ENCODE measurements at regions not wholly inside any gene's neighbourhood (a gene's known extent, or its start where the extent isn't known, plus 50 kb on each side); places are given as distances from the start of the nearest gene placed in this dataset.

- Histone ChIP-seq H3K27ac (ENCODE audit: insufficient read depth, low read length) (no peak overlapping the region), H2AFZ (ENCODE audit: low read length) (no peak overlapping the region), H3K9me3 (ENCODE audit: control insufficient read depth, insufficient read depth, low read depth, low read length) (no peaks in the 10 kb centered on the region), H3K4me3 (replicated peaks in 1 of 4; ENCODE audit: control extremely low read depth in 1 of 4, insufficient read depth in 1 of 4, low read depth in 3 of 4, low read length in 4 of 4) (no peak overlapping the region), H3K4me2 (ENCODE audit: extremely low read depth, insufficient read depth, low read length) (no peak overlapping the region), H3K9ac (ENCODE audit: insufficient read depth, low read length) (no peak overlapping the region), H3K79me2 (ENCODE audit: control insufficient read depth, insufficient read depth, low read length) (no peaks in the 10 kb centered on the region), H3K36me3 (ENCODE audit: control insufficient read depth, insufficient read depth, low read length) (no peaks in the 10 kb centered on the region), H3K27me3 (ENCODE audit: control insufficient read depth, insufficient read depth, low read length) (no peaks in the 10 kb centered on the region), H3K4me1 (ENCODE audit: control insufficient read depth, extremely low read depth, insufficient read depth, low read length) (no peaks in the 10 kb centered on the region), H4K20me1 (ENCODE audit: control insufficient read depth, extremely low read depth, insufficient read depth, low read length) (no peaks in the 10 kb centered on the region)
- DNase-seq (ENCODE audit: low read depth in 2 of 2), result no peak
- TF ChIP-seq EZH2 (IDR thresholded peaks at IDR 0.05; ENCODE audit: low read length, missing control alignments), result no peak
- no peak for TF ChIP-seq CTCF (conservative IDR thresholded peaks at IDR 0.05 in 1 of 2, IDR thresholded peaks at IDR 0.05 in 1 of 2; ENCODE audit: low read depth in 1 of 2, low read length in 2 of 2)
Observed at GRCh38 chr4:126954537-126955291, 678.0 kb upstream of the INTU start.

GRCh38 chr4:126955292-126956183, 677.2 kb upstream of the INTU start:
- no peaks in the 10 kb centered on the region for H4K20me1 ChIP-seq (ENCODE audit: control insufficient read depth, extremely low read depth, insufficient read depth, low read length)
- H3K9me3 ChIP-seq (ENCODE audit: control insufficient read depth, insufficient read depth, low read depth, low read length), result no peaks in the 10 kb centered on the region
- no peak overlapping the region for H3K4me2 ChIP-seq (ENCODE audit: extremely low read depth, insufficient read depth, low read length)
- H3K36me3 ChIP-seq (ENCODE audit: control insufficient read depth, insufficient read depth, low read length), result no peaks in the 10 kb centered on the region
- no peak overlapping the region for H3K9ac ChIP-seq (ENCODE audit: insufficient read depth, low read length)
- H3K79me2 ChIP-seq (ENCODE audit: control insufficient read depth, insufficient read depth, low read length), result no peaks in the 10 kb centered on the region
- H3K27me3 ChIP-seq (ENCODE audit: control insufficient read depth, insufficient read depth, low read length), result no peaks in the 10 kb centered on the region
- H3K4me3 ChIP-seq (replicated peaks in 1 of 4; ENCODE audit: control extremely low read depth in 1 of 4, insufficient read depth in 1 of 4, low read depth in 3 of 4, low read length in 4 of 4), result no peak overlapping the region
- DNase-seq (ENCODE audit: low read depth in 2 of 2), result no peak
- no peak overlapping the region for H2AFZ ChIP-seq (ENCODE audit: low read length)
- H3K27ac ChIP-seq (ENCODE audit: insufficient read depth, low read length), result no peak overlapping the region
- no peaks in the 10 kb centered on the region for H3K4me1 ChIP-seq (ENCODE audit: control insufficient read depth, extremely low read depth, insufficient read depth, low read length)
- TF ChIP-seq CTCF (conservative IDR thresholded peaks at IDR 0.05 in 1 of 2, IDR thresholded peaks at IDR 0.05 in 1 of 2; ENCODE audit: low read depth in 1 of 2, low read length in 2 of 2) (no peak), EZH2 (IDR thresholded peaks at IDR 0.05; ENCODE audit: low read length, missing control alignments) (no peak)

GRCh38 chr4:126956184-126956897, 676.4 kb upstream of the INTU start:
- H2AFZ ChIP-seq (ENCODE audit: low read length), result no peak overlapping the region
- DNase-seq (ENCODE audit: low read depth in 2 of 2), result no peak
- no peak overlapping the region for H3K4me2 ChIP-seq (ENCODE audit: extremely low read depth, insufficient read depth, low read length)

More at GRCh38 chr4:126956184-126956897, 676.4 kb upstream of the INTU start:
- no peaks in the 10 kb centered on the region for H3K27me3 ChIP-seq (ENCODE audit: control insufficient read depth, insufficient read depth, low read length)
- H4K20me1 ChIP-seq (ENCODE audit: control insufficient read depth, extremely low read depth, insufficient read depth, low read length), result no peaks in the 10 kb centered on the region
- no peaks in the 10 kb centered on the region for H3K79me2 ChIP-seq (ENCODE audit: control insufficient read depth, insufficient read depth, low read length)
- no peak overlapping the region for H3K27ac ChIP-seq (ENCODE audit: insufficient read depth, low read length)
- no peaks in the 10 kb centered on the region for H3K36me3 ChIP-seq (ENCODE audit: control insufficient read depth, insufficient read depth, low read length)
- no peak overlapping the region for H3K4me3 ChIP-seq (replicated peaks in 1 of 4; ENCODE audit: control extremely low read depth in 1 of 4, insufficient read depth in 1 of 4, low read depth in 3 of 4, low read length in 4 of 4)
- no peaks in the 10 kb centered on the region for H3K4me1 ChIP-seq (ENCODE audit: control insufficient read depth, extremely low read depth, insufficient read depth, low read length)
- TF ChIP-seq CTCF (conservative IDR thresholded peaks at IDR 0.05 in 1 of 2, IDR thresholded peaks at IDR 0.05 in 1 of 2; ENCODE audit: low read depth in 1 of 2, low read length in 2 of 2) (no peak), EZH2 (IDR thresholded peaks at IDR 0.05; ENCODE audit: low read length, missing control alignments) (no peak)
- no peak overlapping the region for H3K9ac ChIP-seq (ENCODE audit: insufficient read depth, low read length)
- no peaks in the 10 kb centered on the region for H3K9me3 ChIP-seq (ENCODE audit: control insufficient read depth, insufficient read depth, low read depth, low read length)

Data from fibroblast of lung (primary cell).